ENCODE measurements at regions not wholly inside any gene's neighbourhood (a gene's known extent, or its start where the extent isn't known, plus 50 kb on each side); places are given as distances from the start of the nearest gene placed in this dataset.

DNA sequence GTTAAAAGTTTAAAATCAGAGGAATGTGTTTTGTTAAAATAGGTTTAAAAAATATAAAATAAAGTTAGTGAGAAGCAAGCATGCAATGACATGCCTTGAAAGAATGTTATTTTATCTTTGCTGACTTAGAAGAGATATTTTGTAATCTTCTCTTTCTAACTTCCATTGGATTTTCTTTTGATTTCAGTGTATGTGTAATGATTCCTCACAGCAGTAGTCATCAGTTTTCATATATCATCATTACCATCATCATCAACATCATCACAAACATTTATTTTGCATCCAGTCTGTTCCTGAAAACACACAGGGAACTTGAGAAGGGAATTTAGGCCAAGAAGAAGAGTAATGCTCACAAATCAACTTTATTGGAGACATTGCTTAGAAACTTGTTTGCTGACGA, 699.6 kb downstream of the TAF11L14 start:
- H3K27ac ChIP-seq (ENCODE audit: extremely low read depth, low read depth, low read length), result no peak overlapping the region
- no peaks in the 10 kb centered on the region for H3K36me3 ChIP-seq (ENCODE audit: control insufficient read depth in 2 of 2, insufficient read depth in 1 of 2, low read length in 2 of 2)
- no peaks in the 10 kb centered on the region for H3K9me3 ChIP-seq (ENCODE audit: control insufficient read depth, insufficient read depth, low read depth, low read length)
- H3K4me3 ChIP-seq (ENCODE audit: low read depth, low read length), result no peak overlapping the region
- TF ChIP-seq ZNF350 (tag by site-specific recombination; IDR thresholded peaks at IDR 0.05) (no peak), ZSCAN30 (tag by site-specific recombination; IDR thresholded peaks at IDR 0.05) (no peak), ZNF311 (tag by site-specific recombination; IDR thresholded peaks at IDR 0.05; ENCODE audit: borderline replicate concordance) (no peak), ZNF48 (tag by site-specific recombination; IDR thresholded peaks at IDR 0.05) (no peak), ZIC2 (tag by site-specific recombination; IDR thresholded peaks at IDR 0.05) (no peak), ZBTB8A (tag by site-specific recombination; IDR thresholded peaks at IDR 0.05) (no peak), ZNF366 (tag by site-specific recombination; conservative IDR thresholded peaks at IDR 0.05) (no peak)
- TF ChIP-seq, protein P1, sequence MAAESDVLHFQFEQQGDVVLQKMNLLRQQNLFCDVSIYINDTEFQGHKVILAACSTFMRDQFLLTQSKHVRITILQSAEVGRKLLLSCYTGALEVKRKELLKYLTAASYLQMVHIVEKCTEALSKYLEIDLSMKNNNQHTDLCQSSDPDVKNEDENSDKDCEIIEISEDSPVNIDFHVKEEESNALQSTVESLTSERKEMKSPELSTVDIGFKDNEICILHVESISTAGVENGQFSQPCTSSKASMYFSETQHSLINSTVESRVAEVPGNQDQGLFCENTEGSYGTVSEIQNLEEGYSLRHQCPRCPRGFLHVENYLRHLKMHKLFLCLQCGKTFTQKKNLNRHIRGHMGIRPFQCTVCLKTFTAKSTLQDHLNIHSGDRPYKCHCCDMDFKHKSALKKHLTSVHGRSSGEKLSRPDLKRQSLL (tag by site-specific recombination; IDR thresholded peaks at IDR 0.05), result no peak
- ChIA-PET CTCF (no interaction called here), POLR2A (no interaction called here)
- no peaks in the 10 kb centered on the region for H3K4me1 ChIP-seq (ENCODE audit: control insufficient read depth, insufficient read depth, low read length)

- CTCF ChIA-PET, result interaction anchor here (0.6 kb wide), 2 partner anchors 102 to 1019 kb away, joined by 3 to 4 read pairs; no protein-coding TSS in a partner anchor
- POLR2A ChIA-PET, result no interaction called here
- no peak overlapping the region for H3K27ac ChIP-seq (ENCODE audit: extremely low read depth, low read depth, low read length)
- TF ChIP-seq ZNF121 (tag by site-specific recombination; IDR thresholded peaks at IDR 0.05) (no peak), ZNF558 (tag by site-specific recombination; IDR thresholded peaks at IDR 0.05) (no peak), ZBTB8A (tag by site-specific recombination; IDR thresholded peaks at IDR 0.05) (no peak), WT1 (tag by site-specific recombination; IDR thresholded peaks at IDR 0.05) (no peak), GLIS1 (tag by site-specific recombination; IDR thresholded peaks at IDR 0.05) (no peak), YY2 (tag by site-specific recombination; IDR thresholded peaks at IDR 0.05) (no peak), ZBTB17 (tag by site-specific recombination; IDR thresholded peaks at IDR 0.05) (no peak), ZNF768 (tag by site-specific recombination; IDR thresholded peaks at IDR 0.05) (no peak), GFI1B (tag by site-specific recombination; IDR thresholded peaks at IDR 0.05) (no peak), TRIM28 (IDR thresholded peaks at IDR 0.05; ENCODE audit: borderline replicate concordance, low read length) (no peak), ZNF777 (tag by site-specific recombination; IDR thresholded peaks at IDR 0.05; ENCODE audit: borderline replicate concordance) (no peak), ZNF433 (tag by site-specific recombination; IDR thresholded peaks at IDR 0.05; ENCODE audit: low read depth) (no peak), ZNF529 (tag by site-specific recombination; IDR thresholded peaks at IDR 0.05; ENCODE audit: insufficient replicate concordance) (no peak), RBAK (tag by site-specific recombination; IDR thresholded peaks at IDR 0.05) (no peak)
- TF ChIP-seq, protein P2, sequence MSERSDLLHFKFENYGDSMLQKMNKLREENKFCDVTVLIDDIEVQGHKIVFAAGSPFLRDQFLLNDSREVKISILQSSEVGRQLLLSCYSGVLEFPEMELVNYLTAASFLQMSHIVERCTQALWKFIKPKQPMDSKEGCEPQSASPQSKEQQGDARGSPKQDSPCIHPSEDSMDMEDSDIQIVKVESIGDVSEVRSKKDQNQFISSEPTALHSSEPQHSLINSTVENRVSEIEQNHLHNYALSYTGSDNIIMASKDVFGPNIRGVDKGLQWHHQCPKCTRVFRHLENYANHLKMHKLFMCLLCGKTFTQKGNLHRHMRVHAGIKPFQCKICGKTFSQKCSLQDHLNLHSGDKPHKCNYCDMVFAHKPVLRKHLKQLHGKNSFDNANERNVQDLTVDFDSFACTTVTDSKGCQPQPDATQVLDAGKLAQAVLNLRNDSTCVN (tag by site-specific recombination; optimal IDR thresholded peaks at IDR 0.05), result no peak
- TF ChIP-seq, protein P3, sequence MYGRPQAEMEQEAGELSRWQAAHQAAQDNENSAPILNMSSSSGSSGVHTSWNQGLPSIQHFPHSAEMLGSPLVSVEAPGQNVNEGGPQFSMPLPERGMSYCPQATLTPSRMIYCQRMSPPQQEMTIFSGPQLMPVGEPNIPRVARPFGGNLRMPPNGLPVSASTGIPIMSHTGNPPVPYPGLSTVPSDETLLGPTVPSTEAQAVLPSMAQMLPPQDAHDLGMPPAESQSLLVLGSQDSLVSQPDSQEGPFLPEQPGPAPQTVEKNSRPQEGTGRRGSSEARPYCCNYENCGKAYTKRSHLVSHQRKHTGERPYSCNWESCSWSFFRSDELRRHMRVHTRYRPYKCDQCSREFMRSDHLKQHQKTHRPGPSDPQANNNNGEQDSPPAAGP (tag by site-specific recombination; IDR thresholded peaks at IDR 0.05), result no peak
- no peaks in the 10 kb centered on the region for H3K4me1 ChIP-seq (ENCODE audit: control insufficient read depth, insufficient read depth, low read length)
- H3K9me3 ChIP-seq (ENCODE audit: control insufficient read depth, insufficient read depth, low read depth, low read length), result no peaks in the 10 kb centered on the region
- no peaks in the 10 kb centered on the region for H3K36me3 ChIP-seq (ENCODE audit: control insufficient read depth in 2 of 2, insufficient read depth in 1 of 2, low read length in 2 of 2)
- H3K4me3 ChIP-seq (ENCODE audit: low read depth, low read length), result no peak overlapping the region
Measured at GRCh38 chr5:18334949-18335348, 700.7 kb downstream of the TAF11L14 start.

All from HEK293 (cell line).